ENCODE measurements at regions not wholly inside any gene's neighbourhood (a gene's known extent, or its start where the extent isn't known, plus 50 kb on each side); places are given as distances from the start of the nearest gene placed in this dataset.

- TF ChIP-seq MLLT1 (IDR thresholded peaks at IDR 0.05) (peak; percentile 98), EGR1 (IDR thresholded peaks at IDR 0.05; ENCODE audit: borderline replicate concordance in 1 of 2, low read depth in 2 of 2, low read length in 2 of 2) (no peak), WRNIP1 (IDR thresholded peaks at IDR 0.05; ENCODE audit: borderline replicate concordance, low read depth, low read length) (peak; percentile 95; the same call in 1 of the 2 replicates), ZNF687 (IDR thresholded peaks at IDR 0.05) (peak; percentile 92), SMAD1 (IDR thresholded peaks at IDR 0.05; ENCODE audit: low read depth, partially characterized antibody) (peak; percentile 51), TBL1XR1 (IDR thresholded peaks at IDR 0.05; ENCODE audit: low read depth, low read length) (no peak), POLR2A (IDR thresholded peaks at IDR 0.05; ENCODE audit: low read depth, low read length) (peak; percentile 56), POLR2AphosphoS5 (IDR thresholded peaks at IDR 0.05; ENCODE audit: low read length) (peak; percentile 75; the same call in 1 of the 2 replicates), BHLHE40 (IDR thresholded peaks at IDR 0.05; ENCODE audit: borderline replicate concordance in 1 of 2, low read depth in 2 of 2, low read length in 1 of 2) (0 out of 4 replicates have a peak, but pooled peaks of 1 of the 2 experiments have one; percentile 14), ZNF274 (IDR thresholded peaks at IDR 0.05; ENCODE audit: insufficient read depth, insufficient read length) (no peak), LARP7 (IDR thresholded peaks at IDR 0.05) (peak; percentile 64; the same call in 1 of the 2 replicates)
Measured at GRCh38 chr14:22482085-22482694, 106.8 kb downstream of the DAD1 start (continued).
